Breast epithelium (tissue), 4 donors: ENCODE measurements at regions not wholly inside any gene's neighbourhood (a gene's known extent, or its start where the extent isn't known, plus 50 kb on each side); places are given as distances from the start of the nearest gene placed in this dataset.

Experiments used
- DNase-seq, 2 donors: peaks; one replicate each; pipeline ENCODE4 v3.0.0-alpha.2; 2019; ENCODE audit warnings: low spot score in 2 of 2
- H3K27ac ChIP-seq, 2 donors: fragments of 200-600 bp; sonication (generic) in 1 of 2; one replicate each; pipeline ENCODE4 v1.5.1; 2016 to 2019; ENCODE audit warnings: mild to moderate bottlenecking in 1 of 2
- H3K27me3 ChIP-seq, 2 donors: fragments of 200-600 bp; sonication (generic) in 1 of 2; one replicate each; pipeline versions ENCODE4 v1.5.1 to v1.6.0; 2017 to 2019; ENCODE audit warnings: control low read depth in 1 of 2, mild to moderate bottlenecking in 1 of 2
- H3K36me3 ChIP-seq: fragments of 200-600 bp; one replicate; pipeline ENCODE4 v1.5.1; 2019
- H3K4me1 ChIP-seq, 2 donors: fragments of 200-600 bp; sonication (generic); one replicate each; pipeline ENCODE4 v1.5.1; 2016 to 2019; ENCODE audit warnings: control low read depth in 1 of 2
- H3K4me3 ChIP-seq, 3 donors: fragments of 200-600 bp; sonication (generic); 1 replicate in 2 of 3; 2 replicates in 1 of 3; pipeline ENCODE4 v1.5.1; 2016 to 2019; ENCODE audit warnings: mild to moderate bottlenecking in 3 of 3, moderate library complexity in 2 of 3
- H3K9me3 ChIP-seq, 2 donors: fragments of 200-600 bp; sonication (generic) in 1 of 2; one replicate each; pipeline ENCODE4 v1.5.1; 2016 to 2019; ENCODE audit warnings: control low read depth in 1 of 2
- CTCF ChIP-seq, 3 donors: fragments of 450-650 bp; IDR thresholded peaks; one replicate each; pipeline ENCODE4 v1.5.1; 2016 to 2017; ENCODE audit warnings: antibody characterized with exemption in 3 of 3, mild to moderate bottlenecking in 3 of 3, moderate library complexity in 3 of 3
- POLR2A ChIP-seq: fragments of 450-650 bp; IDR thresholded peaks from one replicate; pipeline ENCODE4 v1.6.1; 2016; ENCODE audit warnings: antibody characterized with exemption, mild to moderate bottlenecking, moderate library complexity
- POLR2AphosphoS5 ChIP-seq, 3 donors: sonication (generic); formaldehyde crosslinking; IDR thresholded peaks; one replicate each; pipeline ENCODE4 v1.6.1; 2017; ENCODE audit warnings: antibody characterized with exemption in 3 of 3
- intact Hi-C: fragments of 100-400 bp; cut with DNase I; formaldehyde crosslinking; loops from one replicate; pipeline ENCODE4 v1.15.1; 2023; ENCODE audit warnings: low total_unique reads

- Histone ChIP-seq H3K27ac (no peak overlapping the region), H3K36me3 (no peaks in the 10 kb centered on the region), H3K4me3 (no peak overlapping the region), H3K9me3 (no peaks in the 10 kb centered on the region), H3K27me3 (no peaks in the 10 kb centered on the region), H3K4me1 (no peaks in the 10 kb centered on the region)
- TF ChIP-seq POLR2A (no peak), CTCF (IDR thresholded peaks at IDR 0.05) (no peak), POLR2AphosphoS5 (IDR thresholded peaks at IDR 0.05) (no peak)
- DNase-seq, result no peak
- intact Hi-C loops, result no loop called here
Measured at GRCh38 chr6:97909380-97909779, 626.4 kb upstream of the MMS22L start.

DNA sequence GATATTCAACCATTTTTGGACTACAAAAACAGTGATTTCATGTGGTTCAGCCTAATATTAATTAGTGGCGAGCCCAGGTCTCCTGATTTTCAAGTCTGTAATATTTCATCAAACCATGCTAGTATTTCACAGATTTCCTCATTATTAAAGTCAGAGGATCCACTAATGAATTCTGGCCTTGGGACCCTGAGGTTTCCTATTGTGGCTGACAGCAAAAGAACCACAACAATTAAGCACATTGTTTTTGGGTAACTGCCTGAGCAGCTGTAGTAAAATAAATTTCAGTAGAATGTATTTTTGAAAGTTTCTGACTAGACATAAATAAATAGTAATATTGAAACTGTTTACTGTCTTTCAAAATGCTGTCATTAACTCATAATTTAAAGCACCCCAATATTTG, 630.7 kb upstream of the MMS22L start:
- Histone ChIP-seq H3K9me3 (no peaks in the 10 kb centered on the region), H3K27ac (no peak overlapping the region), H3K27me3 (no peaks in the 10 kb centered on the region), H3K4me3 (no peak overlapping the region), H3K36me3 (no peaks in the 10 kb centered on the region), H3K4me1 (no peaks in the 10 kb centered on the region)
- intact Hi-C loops, result no loop called here
- DNase-seq, result no peak
- no peak for TF ChIP-seq POLR2A

GRCh38 chr6:97914912-97915311, 631.9 kb upstream of the MMS22L start:
- Histone ChIP-seq H3K9me3 (no peaks in the 10 kb centered on the region), H3K4me3 (no peak overlapping the region), H3K36me3 (no peaks in the 10 kb centered on the region), H3K4me1 (no peaks in the 10 kb centered on the region), H3K27me3 (no peaks in the 10 kb centered on the region), H3K27ac (no peak overlapping the region)
- intact Hi-C loops, result no loop called here
- no peak for DNase-seq
- no peak for TF ChIP-seq POLR2A
- TF ChIP-seq CTCF (IDR thresholded peaks at IDR 0.05), result no peak
- no peak for TF ChIP-seq POLR2AphosphoS5 (IDR thresholded peaks at IDR 0.05)

DNA sequence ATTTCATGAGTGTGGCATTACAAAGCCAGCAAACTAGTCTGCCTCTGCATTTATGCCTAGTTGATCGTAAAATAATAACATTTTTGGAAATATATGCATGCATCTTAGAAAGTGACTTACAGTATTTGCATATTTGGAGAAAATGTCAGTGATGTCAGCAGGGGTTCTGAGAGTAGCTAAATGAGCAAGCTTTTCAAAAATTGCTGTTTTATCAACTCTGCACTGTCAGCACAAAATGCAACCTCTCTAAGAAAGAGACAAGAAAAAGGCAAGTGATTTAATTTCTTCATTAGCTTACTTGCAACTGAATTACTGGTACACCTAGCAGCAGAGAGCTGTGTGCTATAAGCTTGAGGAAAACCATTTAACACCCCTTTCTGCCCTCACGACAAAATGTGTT, 632.5 kb upstream of the MMS22L start:
- H3K36me3 ChIP-seq, result no peaks in the 10 kb centered on the region
- intact Hi-C loops, result no loop called here

DNA sequence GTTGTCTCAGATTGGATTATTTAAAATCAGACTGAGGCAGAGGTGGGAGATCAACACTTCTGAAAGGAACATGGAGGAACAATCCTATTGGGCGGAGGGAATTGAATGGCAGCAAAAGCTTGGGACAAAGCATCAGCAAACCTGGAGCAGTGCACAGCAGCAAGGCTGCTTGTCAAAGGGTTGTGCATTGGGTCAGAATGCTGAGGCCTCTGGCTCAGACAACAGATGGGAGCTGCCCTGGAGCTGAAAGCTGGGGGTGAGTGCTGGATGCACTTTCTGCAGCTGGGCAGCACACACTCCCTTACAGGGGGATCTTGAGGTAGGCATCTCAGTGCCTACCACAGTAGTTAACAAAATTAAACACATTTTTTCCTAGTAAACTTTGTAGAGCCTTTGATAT, 634.4 kb upstream of the MMS22L start:
- intact Hi-C loops, result no loop called here
- Histone ChIP-seq H3K27me3 (no peaks in the 10 kb centered on the region), H3K4me1 (no peaks in the 10 kb centered on the region), H3K36me3 (no peaks in the 10 kb centered on the region), H3K27ac (no peak overlapping the region), H3K4me3 (no peak overlapping the region), H3K9me3 (no peaks in the 10 kb centered on the region)
- DNase-seq, result no peak
- TF ChIP-seq POLR2AphosphoS5 (IDR thresholded peaks at IDR 0.05) (no peak), CTCF (IDR thresholded peaks at IDR 0.05) (no peak), POLR2A (no peak)

More for the DNA sequence above, 632.5 kb upstream of the MMS22L start:
- TF ChIP-seq POLR2A (no peak), POLR2AphosphoS5 (IDR thresholded peaks at IDR 0.05) (no peak), CTCF (IDR thresholded peaks at IDR 0.05) (no peak)
- no peak for DNase-seq
- Histone ChIP-seq H3K27me3 (no peaks in the 10 kb centered on the region), H3K4me1 (no peaks in the 10 kb centered on the region), H3K4me3 (no peak overlapping the region), H3K9me3 (no peaks in the 10 kb centered on the region), H3K27ac (no peak overlapping the region)

- no peaks in the 10 kb centered on the region for H3K36me3 ChIP-seq
- intact Hi-C loops, result no loop called here
- TF ChIP-seq POLR2A (no peak), CTCF (IDR thresholded peaks at IDR 0.05) (no peak), POLR2AphosphoS5 (IDR thresholded peaks at IDR 0.05) (no peak)
- H3K4me1 ChIP-seq, result no peaks in the 10 kb centered on the region
- no peaks in the 10 kb centered on the region for H3K27me3 ChIP-seq
- H3K9me3 ChIP-seq, result no peaks in the 10 kb centered on the region
- DNase-seq, result no peak
- H3K4me3 ChIP-seq, result no peak overlapping the region
- H3K27ac ChIP-seq, result no peak overlapping the region
Measured at GRCh38 chr6:97919046-97919445, 636.0 kb upstream of the MMS22L start.
